RWPE2 (cell line): ENCODE measurements at regions not wholly inside any gene's neighbourhood (a gene's known extent, or its start where the extent isn't known, plus 50 kb on each side); places are given as distances from the start of the nearest gene placed in this dataset.
A peak's percentile ranks its signal among the peaks of the same experiment; 100 is the strongest.

Experiments
- ATAC-seq: fragments of 200-7000 bp; cut with Tn5 transposase; 3 replicates; pipeline ENCODE4 v1.9.1; 2021; ENCODE audit warnings: low read depth
- DNase-seq: peaks from one replicate; pipeline ENCODE4 v3.0.0-alpha.2; 2020; ENCODE audit warnings: low spot score
- H3K27ac ChIP-seq: fragments of 450-650 bp; 2 replicates; pipeline ENCODE4 v1.5.1; 2017; ENCODE audit warnings: mild to moderate bottlenecking; ENCODE audit not compliant: poor library complexity, severe bottlenecking
- H3K27me3 ChIP-seq: fragments of 250-450 bp; sonication (Bioruptor Pico); 2 replicates; pipeline ENCODE4 v1.5.1; 2021; ENCODE audit warnings: mild to moderate bottlenecking, moderate library complexity; ENCODE audit not compliant: insufficient read depth, poor library complexity, severe bottlenecking
- H3K36me3 ChIP-seq: fragments of 250-450 bp; sonication (Bioruptor Pico); 2 replicates; pipeline ENCODE4 v1.5.1; 2020; ENCODE audit warnings: low read depth, mild to moderate bottlenecking, moderate library complexity
- H3K4me1 ChIP-seq: fragments of 250-450 bp; sonication (Bioruptor Pico); 2 replicates; pipeline ENCODE4 v1.5.1; 2021; ENCODE audit warnings: mild to moderate bottlenecking, moderate library complexity; ENCODE audit not compliant: insufficient read depth, poor library complexity, severe bottlenecking
- H3K4me3 ChIP-seq: fragments of 250-450 bp; sonication (Bioruptor Pico); 2 replicates; pipeline ENCODE4 v1.5.1; 2021; ENCODE audit warnings: mild to moderate bottlenecking, moderate library complexity; ENCODE audit not compliant: severe bottlenecking
- H3K9me3 ChIP-seq: fragments of 250-450 bp; sonication (Bioruptor Pico); 2 replicates; pipeline ENCODE4 v1.5.1; 2021; ENCODE audit warnings: mild to moderate bottlenecking, moderate library complexity; ENCODE audit not compliant: severe bottlenecking
- TF ChIP-seq, protein P1 (sequence below): fragments of 450-650 bp; IDR thresholded peaks from one replicate; pipeline ENCODE4 v1.5.1; 2017; ENCODE audit warnings: mild to moderate bottlenecking, moderate library complexity; ENCODE audit not compliant: poor library complexity, severe bottlenecking

DNA sequence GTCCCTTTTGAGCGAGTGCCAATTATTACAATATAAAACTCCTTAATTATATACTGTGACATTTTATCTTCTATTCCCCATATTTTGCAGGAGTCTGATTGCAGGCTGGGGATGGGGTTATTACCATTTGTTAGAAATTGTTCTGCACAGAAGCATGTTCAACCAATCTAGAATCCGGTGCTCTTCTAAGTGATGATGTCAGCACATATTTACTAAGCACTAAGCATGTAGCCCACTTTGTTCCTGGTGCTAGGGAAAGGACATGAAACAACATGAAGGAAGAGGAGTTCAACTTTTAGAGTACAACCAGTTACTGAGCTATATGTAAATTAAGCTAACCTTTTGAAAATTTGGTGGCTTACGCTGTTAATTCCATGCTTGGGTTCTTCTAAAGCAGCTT is 52.8 kb upstream of the IL1RAPL2 start:
- no peak overlapping the region for H3K4me3 ChIP-seq
- ATAC-seq (no peak), DNase-seq (no peak)
- H3K4me1 ChIP-seq, result no peaks in the 10 kb centered on the region
- no peak overlapping the region for H3K27ac ChIP-seq
- TF ChIP-seq, protein P1, sequence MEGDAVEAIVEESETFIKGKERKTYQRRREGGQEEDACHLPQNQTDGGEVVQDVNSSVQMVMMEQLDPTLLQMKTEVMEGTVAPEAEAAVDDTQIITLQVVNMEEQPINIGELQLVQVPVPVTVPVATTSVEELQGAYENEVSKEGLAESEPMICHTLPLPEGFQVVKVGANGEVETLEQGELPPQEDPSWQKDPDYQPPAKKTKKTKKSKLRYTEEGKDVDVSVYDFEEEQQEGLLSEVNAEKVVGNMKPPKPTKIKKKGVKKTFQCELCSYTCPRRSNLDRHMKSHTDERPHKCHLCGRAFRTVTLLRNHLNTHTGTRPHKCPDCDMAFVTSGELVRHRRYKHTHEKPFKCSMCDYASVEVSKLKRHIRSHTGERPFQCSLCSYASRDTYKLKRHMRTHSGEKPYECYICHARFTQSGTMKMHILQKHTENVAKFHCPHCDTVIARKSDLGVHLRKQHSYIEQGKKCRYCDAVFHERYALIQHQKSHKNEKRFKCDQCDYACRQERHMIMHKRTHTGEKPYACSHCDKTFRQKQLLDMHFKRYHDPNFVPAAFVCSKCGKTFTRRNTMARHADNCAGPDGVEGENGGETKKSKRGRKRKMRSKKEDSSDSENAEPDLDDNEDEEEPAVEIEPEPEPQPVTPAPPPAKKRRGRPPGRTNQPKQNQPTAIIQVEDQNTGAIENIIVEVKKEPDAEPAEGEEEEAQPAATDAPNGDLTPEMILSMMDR, result no peak
- H3K27me3 ChIP-seq, result no peaks in the 10 kb centered on the region
- no peaks in the 10 kb centered on the region for H3K9me3 ChIP-seq
- H3K36me3 ChIP-seq, result no peaks in the 10 kb centered on the region

DNA sequence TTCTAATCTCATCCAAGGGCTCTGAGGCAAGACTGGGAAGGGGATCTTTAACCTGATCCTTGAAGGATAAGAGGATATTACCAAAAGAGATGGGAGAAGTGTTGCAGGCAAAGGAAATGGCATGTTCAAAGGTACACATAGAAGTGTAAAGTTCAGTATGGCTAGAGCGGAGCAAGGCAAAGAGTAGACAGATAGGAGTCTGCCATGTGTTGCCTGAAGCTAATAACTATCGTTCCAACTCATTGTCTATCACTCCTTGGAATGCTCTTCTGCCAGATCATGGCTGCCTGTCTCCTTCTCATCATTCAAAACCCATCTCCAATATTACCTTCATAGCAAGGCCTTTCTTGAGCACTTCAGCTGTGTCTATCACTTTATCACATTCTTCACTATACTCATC is 55.2 kb upstream of the IL1RAPL2 start:
- no peak overlapping the region for H3K4me3 ChIP-seq

DNA sequence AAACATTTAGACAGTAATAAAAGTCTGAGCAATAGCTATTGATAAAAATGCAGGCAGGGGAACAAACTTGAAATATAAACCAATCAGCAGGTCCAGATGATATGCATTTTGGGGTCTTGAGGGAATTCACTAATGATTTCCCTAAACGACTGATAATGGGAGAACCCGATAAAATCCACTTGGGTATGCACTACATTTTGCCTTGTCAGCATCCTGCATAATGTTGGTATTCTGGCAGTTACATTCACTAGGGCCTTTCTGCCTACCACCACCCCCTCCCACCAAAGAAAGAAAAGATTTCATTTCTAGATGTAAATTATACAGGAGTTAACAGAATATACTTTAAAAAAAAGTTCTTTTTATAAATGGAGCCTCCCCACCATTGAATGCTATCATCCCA is 63.5 kb upstream of the IL1RAPL2 start:
- Histone ChIP-seq H3K4me1 (no peaks in the 10 kb centered on the region), H3K27ac (no peak overlapping the region), H3K36me3 (no peaks in the 10 kb centered on the region), H3K9me3 (no peaks in the 10 kb centered on the region), H3K27me3 (no peaks in the 10 kb centered on the region), H3K4me3 (no peak overlapping the region)
- no peak for DNase-seq
- no peak for ATAC-seq
- TF ChIP-seq, protein P1, result no peak

More for the DNA sequence above, 55.2 kb upstream of the IL1RAPL2 start:
- H3K27ac ChIP-seq, result no peak overlapping the region
- H3K9me3 ChIP-seq, result no peaks in the 10 kb centered on the region
- TF ChIP-seq, protein P1, result no peak
- ATAC-seq (no peak), DNase-seq (no peak)
- H3K27me3 ChIP-seq, result no peaks in the 10 kb centered on the region
- no peaks in the 10 kb centered on the region for H3K36me3 ChIP-seq
- no peaks in the 10 kb centered on the region for H3K4me1 ChIP-seq

DNA sequence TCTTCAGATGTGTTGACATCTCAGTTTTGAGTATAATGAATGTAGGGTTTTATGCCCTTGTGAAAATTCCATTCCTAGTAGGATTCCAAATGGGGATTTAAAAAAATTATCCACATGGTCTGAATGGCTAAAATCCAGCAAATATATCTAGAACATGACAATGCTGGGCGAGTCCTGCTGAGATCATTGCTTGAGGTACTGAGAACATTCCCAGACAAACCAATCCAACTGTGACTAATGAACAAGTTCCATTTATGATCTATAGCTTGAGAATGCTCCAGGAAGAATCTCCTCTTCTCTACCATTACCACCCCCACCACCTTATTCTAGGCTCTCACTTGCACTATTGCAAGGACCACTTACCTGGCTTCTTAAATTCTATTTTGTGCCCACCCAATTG is 77.2 kb upstream of the IL1RAPL2 start:
- H3K27me3 ChIP-seq, result no peaks in the 10 kb centered on the region
- TF ChIP-seq, protein P1, result no peak
- H3K27ac ChIP-seq, result no peak overlapping the region
- peak; percentile 35; the same call in 1 of the 3 replicates for ATAC-seq
- DNase-seq, result no peak
- H3K4me1 ChIP-seq, result no peaks in the 10 kb centered on the region
- no peaks in the 10 kb centered on the region for H3K9me3 ChIP-seq
- H3K4me3 ChIP-seq, result no peak overlapping the region
- H3K36me3 ChIP-seq, result no peaks in the 10 kb centered on the region

DNA sequence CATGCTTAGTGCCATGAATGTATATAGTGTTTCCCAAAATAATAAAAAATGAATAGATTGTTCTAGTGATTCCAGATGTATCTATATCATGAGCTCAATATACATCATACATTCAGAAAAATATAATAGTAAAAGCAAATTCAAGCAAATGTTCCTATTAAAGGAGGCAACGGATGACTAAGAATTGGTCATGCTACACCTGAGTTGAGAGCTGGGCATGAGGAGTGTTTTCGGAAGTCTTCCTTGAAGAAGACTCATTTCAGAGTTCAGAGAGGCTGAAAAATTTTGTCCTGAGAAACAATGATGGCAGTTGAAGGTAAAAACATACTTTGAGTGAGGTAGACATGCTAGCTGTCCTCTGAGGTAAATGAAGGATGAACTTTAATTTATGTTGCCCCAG is 79.3 kb upstream of the IL1RAPL2 start:
- Histone ChIP-seq H3K4me1 (no peaks in the 10 kb centered on the region), H3K36me3 (no peaks in the 10 kb centered on the region), H3K9me3 (no peaks in the 10 kb centered on the region), H3K4me3 (no peak overlapping the region), H3K27me3 (no peaks in the 10 kb centered on the region), H3K27ac (no peak overlapping the region)
- DNase-seq (no peak), ATAC-seq (no peak)
- TF ChIP-seq, protein P1, result no peak
